ENCODE measurements at regions not wholly inside any gene's neighbourhood (a gene's known extent, or its start where the extent isn't known, plus 50 kb on each side); places are given as distances from the start of the nearest gene placed in this dataset.

DNA sequence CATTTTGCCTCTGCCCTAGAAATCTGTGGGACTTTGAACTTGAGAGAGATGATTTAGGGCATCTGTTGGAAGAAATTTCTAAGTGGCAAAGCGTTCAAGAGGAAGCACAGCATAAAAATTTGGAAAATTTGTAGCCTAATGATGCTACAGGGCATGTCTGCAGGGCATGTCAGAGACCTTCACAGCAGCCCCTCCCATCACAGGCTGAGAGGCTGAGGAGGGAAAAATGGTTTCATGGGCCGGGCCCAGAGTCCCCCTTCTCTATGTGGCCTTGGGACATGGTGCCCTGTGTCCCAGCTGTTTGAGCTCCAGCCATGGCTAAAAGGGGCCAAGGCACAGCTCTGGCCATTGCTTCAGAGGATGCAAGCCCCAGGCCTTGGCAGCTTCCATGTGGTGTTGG lies 203.0 kb downstream of the STK31 start:
- DNase-seq (ENCODE audit: low spot score), result no peak
- TF ChIP-seq, protein P1, sequence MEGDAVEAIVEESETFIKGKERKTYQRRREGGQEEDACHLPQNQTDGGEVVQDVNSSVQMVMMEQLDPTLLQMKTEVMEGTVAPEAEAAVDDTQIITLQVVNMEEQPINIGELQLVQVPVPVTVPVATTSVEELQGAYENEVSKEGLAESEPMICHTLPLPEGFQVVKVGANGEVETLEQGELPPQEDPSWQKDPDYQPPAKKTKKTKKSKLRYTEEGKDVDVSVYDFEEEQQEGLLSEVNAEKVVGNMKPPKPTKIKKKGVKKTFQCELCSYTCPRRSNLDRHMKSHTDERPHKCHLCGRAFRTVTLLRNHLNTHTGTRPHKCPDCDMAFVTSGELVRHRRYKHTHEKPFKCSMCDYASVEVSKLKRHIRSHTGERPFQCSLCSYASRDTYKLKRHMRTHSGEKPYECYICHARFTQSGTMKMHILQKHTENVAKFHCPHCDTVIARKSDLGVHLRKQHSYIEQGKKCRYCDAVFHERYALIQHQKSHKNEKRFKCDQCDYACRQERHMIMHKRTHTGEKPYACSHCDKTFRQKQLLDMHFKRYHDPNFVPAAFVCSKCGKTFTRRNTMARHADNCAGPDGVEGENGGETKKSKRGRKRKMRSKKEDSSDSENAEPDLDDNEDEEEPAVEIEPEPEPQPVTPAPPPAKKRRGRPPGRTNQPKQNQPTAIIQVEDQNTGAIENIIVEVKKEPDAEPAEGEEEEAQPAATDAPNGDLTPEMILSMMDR (conservative IDR thresholded peaks at IDR 0.05; ENCODE audit: low read depth), result no peak
- POLR2A ChIA-PET (ENCODE audit: low non-redundant PET), result no interaction called here
- no peak overlapping the region for H3K27ac ChIP-seq
- CTCF ChIA-PET, result no interaction called here

DNA sequence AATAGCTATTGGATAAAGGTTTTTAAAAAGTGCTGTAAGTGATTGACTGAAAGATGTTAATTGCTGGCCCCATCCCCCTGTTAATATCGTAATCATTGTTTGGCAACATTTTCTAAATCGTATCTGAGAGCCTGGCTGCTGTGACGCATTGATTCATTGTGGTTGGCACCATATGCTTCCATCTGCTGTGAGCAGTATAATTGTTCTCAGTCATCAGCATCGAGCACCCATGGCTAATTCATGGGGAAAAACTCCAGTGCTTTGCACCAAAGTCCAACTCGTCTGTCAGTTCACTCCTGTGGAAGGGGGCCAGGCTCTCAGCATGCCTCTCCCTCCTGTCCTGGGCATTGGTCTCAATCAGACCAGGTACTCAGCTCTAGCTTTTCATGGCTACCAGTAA lies 205.2 kb downstream of the STK31 start:
- POLR2A ChIA-PET (ENCODE audit: low non-redundant PET), result no interaction called here
- CTCF ChIA-PET, result no interaction called here
- DNase-seq (ENCODE audit: low spot score), result no peak

DNA sequence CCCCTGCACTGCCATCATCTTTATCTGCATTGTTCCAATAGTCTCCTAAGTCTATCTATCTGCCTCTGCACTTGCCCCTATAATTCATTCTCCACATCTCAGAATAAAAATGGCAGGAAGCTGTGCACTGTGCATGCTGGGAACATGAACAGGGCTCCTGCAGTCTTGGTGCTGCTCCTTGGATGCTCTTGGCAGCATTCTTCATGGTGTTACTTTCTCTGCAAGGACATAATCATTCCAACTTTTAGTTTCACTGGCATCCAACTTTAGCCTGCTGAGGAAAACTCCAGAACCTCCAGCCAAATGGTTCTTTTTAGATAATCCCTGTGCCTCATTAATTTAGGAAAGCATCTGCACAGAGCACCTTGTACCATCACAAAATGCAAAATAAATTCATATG lies 208.3 kb downstream of the STK31 start:
- ChIA-PET CTCF (no interaction called here), POLR2A (ENCODE audit: low non-redundant PET) (no interaction called here)
- H3K27ac ChIP-seq, result no peak overlapping the region
- no peak for DNase-seq (ENCODE audit: low spot score)
- TF ChIP-seq, protein P1 (conservative IDR thresholded peaks at IDR 0.05; ENCODE audit: low read depth), result no peak

More for the DNA sequence above, 205.2 kb downstream of the STK31 start:
- H3K27ac ChIP-seq, result no peak overlapping the region
- TF ChIP-seq, protein P1 (conservative IDR thresholded peaks at IDR 0.05; ENCODE audit: low read depth), result no peak

DNA sequence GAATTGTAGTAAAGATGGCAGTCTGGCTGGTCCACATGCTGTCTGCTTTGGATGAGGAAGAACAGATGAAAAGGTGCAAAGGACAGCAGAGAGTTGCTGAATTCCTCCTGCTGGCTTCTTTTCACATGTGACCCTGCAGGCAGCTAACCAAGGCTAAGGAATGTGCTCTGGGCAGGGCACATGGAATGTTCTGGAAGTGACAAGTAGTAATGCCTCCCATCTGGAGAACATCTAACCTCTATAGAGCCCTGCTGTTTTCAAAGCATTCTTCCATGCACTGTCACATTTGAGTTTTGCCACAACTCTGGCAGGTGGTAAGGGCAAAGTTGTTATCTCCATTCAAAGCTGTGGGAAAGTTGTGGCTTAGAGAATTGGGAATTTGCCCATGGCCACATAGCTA lies 208.8 kb downstream of the STK31 start:
- no peak overlapping the region for H3K27ac ChIP-seq
- ChIA-PET POLR2A (ENCODE audit: low non-redundant PET) (no interaction called here), CTCF (no interaction called here)
- DNase-seq (ENCODE audit: low spot score), result no peak
- TF ChIP-seq, protein P1 (conservative IDR thresholded peaks at IDR 0.05; ENCODE audit: low read depth), result no peak

DNA sequence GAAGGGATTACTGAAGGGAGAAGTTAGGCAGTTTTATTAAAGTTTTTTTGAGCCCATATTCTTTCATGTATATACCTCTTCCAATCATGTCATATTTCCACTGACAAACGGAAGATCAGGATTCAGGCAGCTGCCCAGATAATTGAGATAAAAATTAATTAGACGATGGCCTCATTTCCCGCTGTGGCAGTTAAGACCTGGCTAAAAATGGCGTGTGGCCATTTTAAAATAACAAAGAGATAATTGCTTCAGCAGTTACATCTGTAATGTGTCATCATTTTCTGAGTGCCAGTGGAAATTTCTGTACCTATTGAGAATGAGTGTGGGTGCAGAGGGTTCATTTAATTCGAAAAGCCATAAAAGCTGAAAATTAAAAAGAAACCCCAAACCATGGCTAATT lies 215.1 kb downstream of the STK31 start:
- CTCF ChIA-PET, result no interaction called here
- H3K27ac ChIP-seq, result no peak overlapping the region
- POLR2A ChIA-PET (ENCODE audit: low non-redundant PET), result no interaction called here
- TF ChIP-seq, protein P1 (conservative IDR thresholded peaks at IDR 0.05; ENCODE audit: low read depth), result no peak
- no peak for DNase-seq (ENCODE audit: low spot score)

DNA sequence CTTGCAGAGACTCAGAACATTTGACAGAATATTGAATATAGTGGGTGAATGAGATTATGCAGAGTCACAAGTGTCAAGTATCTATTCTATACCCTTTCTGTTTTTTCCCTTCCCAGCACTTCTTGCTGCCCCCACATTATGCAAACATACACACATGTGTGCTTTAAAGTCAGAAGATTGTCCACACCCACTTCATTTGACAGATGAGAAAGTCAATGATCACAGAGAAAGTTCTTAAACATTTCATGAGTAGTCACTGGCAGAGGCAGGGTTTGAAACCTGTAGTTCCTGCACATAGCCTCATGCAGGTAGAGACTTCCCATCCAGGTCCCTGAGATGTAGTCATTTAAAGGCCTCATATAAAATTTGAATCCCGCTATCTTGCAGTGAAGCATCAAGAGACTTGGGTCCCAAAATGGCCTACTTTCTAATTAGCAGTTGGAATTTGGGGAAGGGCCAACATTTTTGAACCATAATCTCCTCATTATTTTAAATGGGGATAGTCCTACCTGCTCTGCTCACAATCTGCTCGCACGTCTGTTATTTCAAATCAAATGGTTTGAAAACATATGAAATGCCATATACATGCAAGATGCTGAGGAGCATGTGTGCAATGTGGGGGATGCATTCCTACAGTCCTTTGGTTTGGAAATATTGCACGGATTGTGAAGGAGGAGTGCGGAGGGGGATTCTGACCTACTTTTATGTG lies 217.8 kb downstream of the STK31 start:
- no peak overlapping the region for H3K27ac ChIP-seq
- ChIA-PET CTCF (no interaction called here), POLR2A (ENCODE audit: low non-redundant PET) (no interaction called here)
- DNase-seq (ENCODE audit: low spot score), result no peak
- TF ChIP-seq, protein P1 (conservative IDR thresholded peaks at IDR 0.05; ENCODE audit: low read depth), result no peak
